ENCODE measurements at regions not wholly inside any gene's neighbourhood (a gene's known extent, or its start where the extent isn't known, plus 50 kb on each side); places are given as distances from the start of the nearest gene placed in this dataset.

GRCh38 chr15:69523010-69524001, 70.7 kb downstream of the RPLP1 start:
- H3K27ac Mint-ChIP-seq = peak overlapping the region; percentile 22
- H3K4me1 Mint-ChIP-seq = peaks cover 6% of the 10 kb centered on the region
- no peak overlapping the region for H3K4me3 Mint-ChIP-seq
- DNase-seq = peak; percentile 91
- intact Hi-C loops (cut with micrococcal nuclease) = loop anchor here (2.0 kb wide), 1 partner anchor 963 kb away; no protein-coding TSS in a partner anchor
- H3K27me3 Mint-ChIP-seq = peaks cover 15% of the 10 kb centered on the region
- H3K36me3 Mint-ChIP-seq (ENCODE audit: low read depth) = no peaks in the 10 kb centered on the region
- H3K9me3 Mint-ChIP-seq = no peaks in the 10 kb centered on the region

- H3K4me3 Mint-ChIP-seq = no peak overlapping the region
- H3K9me3 Mint-ChIP-seq = no peaks in the 10 kb centered on the region
- no peaks in the 10 kb centered on the region for H3K36me3 Mint-ChIP-seq (ENCODE audit: low read depth)
- H3K4me1 Mint-ChIP-seq = peaks cover 6% of the 10 kb centered on the region
- no peak overlapping the region for H3K27ac Mint-ChIP-seq
- intact Hi-C loops (cut with micrococcal nuclease) = no loop called here
- no peak for DNase-seq
- H3K27me3 Mint-ChIP-seq = peaks cover 13% of the 10 kb centered on the region
Observed at GRCh38 chr15:69524296-69524695, 71.7 kb downstream of the RPLP1 start.

- DNase-seq = no peak
- Mint-ChIP-seq H3K4me1 (peaks cover 6% of the 10 kb centered on the region), H3K36me3 (ENCODE audit: low read depth) (no peaks in the 10 kb centered on the region), H3K27ac (no peak overlapping the region), H3K4me3 (no peak overlapping the region), H3K27me3 (peaks cover 12% of the 10 kb centered on the region), H3K9me3 (no peaks in the 10 kb centered on the region)
- intact Hi-C loops (cut with micrococcal nuclease) = no loop called here
Observed at GRCh38 chr15:69524814-69525213, 72.2 kb downstream of the RPLP1 start.

- H3K9me3 Mint-ChIP-seq = no peaks in the 10 kb centered on the region
- no peak overlapping the region for H3K27ac Mint-ChIP-seq
- DNase-seq = no peak
- intact Hi-C loops (cut with micrococcal nuclease) = no loop called here
- peaks cover 6% of the 10 kb centered on the region for H3K4me1 Mint-ChIP-seq
- H3K36me3 Mint-ChIP-seq (ENCODE audit: low read depth) = no peaks in the 10 kb centered on the region
- H3K27me3 Mint-ChIP-seq = peaks cover 13% of the 10 kb centered on the region
- H3K4me3 Mint-ChIP-seq = no peak overlapping the region
Observed at GRCh38 chr15:69525543-69525942, 72.9 kb downstream of the RPLP1 start.

- no peak for DNase-seq
- peaks cover 6% of the 10 kb centered on the region for H3K4me1 Mint-ChIP-seq
- no peaks in the 10 kb centered on the region for H3K36me3 Mint-ChIP-seq (ENCODE audit: low read depth)
- no peak overlapping the region for H3K4me3 Mint-ChIP-seq
- H3K9me3 Mint-ChIP-seq = no peaks in the 10 kb centered on the region
- intact Hi-C loops (cut with micrococcal nuclease) = no loop called here
- no peak overlapping the region for H3K27ac Mint-ChIP-seq
- H3K27me3 Mint-ChIP-seq = peaks cover 8% of the 10 kb centered on the region
Observed at GRCh38 chr15:69526081-69527061, 73.8 kb downstream of the RPLP1 start.

- Mint-ChIP-seq H3K9me3 (no peaks in the 10 kb centered on the region), H3K27me3 (peaks cover 8% of the 10 kb centered on the region), H3K4me3 (no peak overlapping the region), H3K27ac (no peak overlapping the region), H3K4me1 (no peaks in the 10 kb centered on the region), H3K36me3 (ENCODE audit: low read depth) (no peaks in the 10 kb centered on the region)
- intact Hi-C loops (cut with micrococcal nuclease) = no loop called here
- DNase-seq = no peak
Observed at GRCh38 chr15:69529141-69529540, 76.5 kb downstream of the RPLP1 start.

GRCh38 chr15:69529961-69530633, 77.5 kb downstream of the RPLP1 start:
- no peak overlapping the region for H3K4me3 Mint-ChIP-seq
- intact Hi-C loops (cut with micrococcal nuclease) = no loop called here
- H3K27me3 Mint-ChIP-seq = peaks cover 10% of the 10 kb centered on the region
- H3K9me3 Mint-ChIP-seq = no peaks in the 10 kb centered on the region
- no peak for DNase-seq
- H3K27ac Mint-ChIP-seq = no peak overlapping the region
- no peaks in the 10 kb centered on the region for H3K4me1 Mint-ChIP-seq
- no peaks in the 10 kb centered on the region for H3K36me3 Mint-ChIP-seq (ENCODE audit: low read depth)

- H3K9me3 Mint-ChIP-seq = no peaks in the 10 kb centered on the region
- H3K36me3 Mint-ChIP-seq (ENCODE audit: low read depth) = no peaks in the 10 kb centered on the region
- DNase-seq = no peak
- H3K27me3 Mint-ChIP-seq = peaks cover 19% of the 10 kb centered on the region
- no peak overlapping the region for H3K27ac Mint-ChIP-seq
- intact Hi-C loops (cut with micrococcal nuclease) = no loop called here
- no peak overlapping the region for H3K4me3 Mint-ChIP-seq
- H3K4me1 Mint-ChIP-seq = no peaks in the 10 kb centered on the region
Observed at GRCh38 chr15:69530991-69531664, 78.5 kb downstream of the RPLP1 start.

- no peak for DNase-seq
- H3K4me3 Mint-ChIP-seq = no peak overlapping the region
- H3K36me3 Mint-ChIP-seq (ENCODE audit: low read depth) = no peaks in the 10 kb centered on the region
- H3K9me3 Mint-ChIP-seq = no peaks in the 10 kb centered on the region
- H3K4me1 Mint-ChIP-seq = no peaks in the 10 kb centered on the region
- intact Hi-C loops (cut with micrococcal nuclease) = no loop called here
- H3K27ac Mint-ChIP-seq = no peak overlapping the region
- H3K27me3 Mint-ChIP-seq = peaks cover 19% of the 10 kb centered on the region
Observed at GRCh38 chr15:69531665-69532027, 79.0 kb downstream of the RPLP1 start.

- Mint-ChIP-seq H3K27ac (no peak overlapping the region), H3K4me3 (no peak overlapping the region), H3K4me1 (no peaks in the 10 kb centered on the region), H3K9me3 (no peaks in the 10 kb centered on the region), H3K36me3 (ENCODE audit: low read depth) (no peaks in the 10 kb centered on the region), H3K27me3 (peaks cover 19% of the 10 kb centered on the region)
- DNase-seq = no peak
- intact Hi-C loops (cut with micrococcal nuclease) = no loop called here
Observed at GRCh38 chr15:69532066-69532465, 79.4 kb downstream of the RPLP1 start.

GRCh38 chr15:69532856-69533255, 80.2 kb downstream of the RPLP1 start:
- H3K4me1 Mint-ChIP-seq = no peaks in the 10 kb centered on the region
- intact Hi-C loops (cut with micrococcal nuclease) = no loop called here
- no peaks in the 10 kb centered on the region for H3K36me3 Mint-ChIP-seq (ENCODE audit: low read depth)
- H3K27me3 Mint-ChIP-seq = peaks cover 19% of the 10 kb centered on the region
- no peak overlapping the region for H3K4me3 Mint-ChIP-seq
- H3K9me3 Mint-ChIP-seq = no peaks in the 10 kb centered on the region
- no peak overlapping the region for H3K27ac Mint-ChIP-seq
- DNase-seq = no peak

GRCh38 chr15:69533522-69533921, 80.9 kb downstream of the RPLP1 start:
- H3K9me3 Mint-ChIP-seq = no peaks in the 10 kb centered on the region
- no peak overlapping the region for H3K4me3 Mint-ChIP-seq
- H3K27me3 Mint-ChIP-seq = peaks cover 19% of the 10 kb centered on the region
- no peaks in the 10 kb centered on the region for H3K4me1 Mint-ChIP-seq
- H3K36me3 Mint-ChIP-seq (ENCODE audit: low read depth) = no peaks in the 10 kb centered on the region
- intact Hi-C loops (cut with micrococcal nuclease) = no loop called here
- no peak for DNase-seq
- no peak overlapping the region for H3K27ac Mint-ChIP-seq

- Mint-ChIP-seq H3K4me1 (no peaks in the 10 kb centered on the region), H3K27ac (no peak overlapping the region), H3K9me3 (no peaks in the 10 kb centered on the region), H3K27me3 (peaks cover 15% of the 10 kb centered on the region), H3K36me3 (ENCODE audit: low read depth) (no peaks in the 10 kb centered on the region), H3K4me3 (no peak overlapping the region)
- intact Hi-C loops (cut with micrococcal nuclease) = no loop called here
- DNase-seq = no peak
Observed at GRCh38 chr15:69535101-69535638, 82.6 kb downstream of the RPLP1 start.

Data from activated CD4-positive, alpha-beta T cell treated with anti-CD3 and anti-CD28 coated beads, Interleukin-2, amount 10 ng/mL, durations not matched to agents 24 days and 14 days (primary cell).